ENCODE measurements at regions not wholly inside any gene's neighbourhood (a gene's known extent, or its start where the extent isn't known, plus 50 kb on each side); places are given as distances from the start of the nearest gene placed in this dataset. TPM values are rescaled to one million over a fixed set of nuclear protein-coding genes. Genes with fewer than 3 reads are reported as not detected.

DNA sequence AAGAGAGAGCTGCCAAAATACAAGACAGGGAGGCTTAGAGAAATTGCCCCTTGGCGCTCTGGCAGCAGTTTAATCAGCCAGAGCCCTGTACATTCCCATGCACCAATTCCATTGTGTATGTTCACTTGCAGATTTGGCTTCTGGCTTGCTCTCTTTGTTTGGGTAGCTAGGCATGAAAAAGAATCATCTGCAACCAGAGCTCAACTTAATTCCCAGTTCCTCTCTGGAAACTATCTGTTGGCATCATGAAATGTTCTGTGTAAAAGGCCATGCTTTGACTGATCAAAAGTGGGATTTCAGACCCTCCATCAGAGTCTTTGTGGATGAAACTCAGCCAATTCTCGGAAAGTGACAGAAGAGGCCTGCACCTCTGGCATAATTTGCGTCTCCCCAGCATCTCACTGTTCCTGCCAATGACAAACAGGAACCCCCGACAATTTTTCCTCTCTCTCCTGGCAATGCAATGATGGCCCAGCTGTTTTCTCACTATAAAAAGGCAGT is 53.8 kb upstream of the RAD23B start:
- WGBS, 2 experiments (ENCODE audit: extremely low coverage in 2 of 2, insufficient read length in 1 of 2): 14% methylated on average over 2 of the region's 4 CpGs; no CpG with 5 or more reads in 1 of the 2 experiments

More for the DNA sequence above, 53.8 kb upstream of the RAD23B start:
- Histone ChIP-seq H3K4ac (ENCODE audit: low read depth, low read length) (no peak overlapping the region), H3K9ac (ENCODE audit: low read depth, low read length) (no peak overlapping the region), H4K5ac (ENCODE audit: low read depth, low read length) (no peak overlapping the region), H2AK5ac (ENCODE audit: low read depth, low read length) (no peak overlapping the region), H2BK15ac (ENCODE audit: low read depth, low read length) (no peak overlapping the region), H3K27me3 (ENCODE audit: control insufficient read depth, insufficient read depth, low read length) (peaks cover 9% of the 10 kb centered on the region), H3K4me2 (ENCODE audit: low read depth, low read length) (no peak overlapping the region), H4K91ac (ENCODE audit: insufficient read depth, low read depth, low read length) (no peak overlapping the region), H3K14ac (replicated peaks; ENCODE audit: low read depth, low read length) (no peak overlapping the region), H3K36me3 (ENCODE audit: control insufficient read depth, insufficient read depth, low read length) (no peaks in the 10 kb centered on the region), H2AK9ac (replicated peaks; ENCODE audit: low read depth, low read length, poor library complexity) (no peak overlapping the region), H3K4me3 (ENCODE audit: insufficient read depth, low read depth, low read length) (no peak overlapping the region), H3K18ac (ENCODE audit: low read depth, low read length) (no peak overlapping the region), H4K8ac (ENCODE audit: low read depth in 2 of 2, low read length in 2 of 2) (no peak overlapping the region), H3K9me3 (ENCODE audit: control insufficient read depth, insufficient read depth, low read length) (no peaks in the 10 kb centered on the region; the same call in 1 of the 2 replicates), H3K79me1 (ENCODE audit: low read depth in 1 of 2, low read length in 2 of 2) (no peaks in the 10 kb centered on the region), H2BK5ac (ENCODE audit: low read depth, low read length, poor library complexity, severe bottlenecking) (no peak overlapping the region), H2BK120ac (ENCODE audit: low read depth, low read length) (no peak overlapping the region), H3K23ac (ENCODE audit: low read depth, low read length) (no peak overlapping the region), H3K4me1 (ENCODE audit: control insufficient read depth, insufficient read depth, low read length) (peaks cover 4% of the 10 kb centered on the region), H2AFZ (replicated peaks; ENCODE audit: low read length, poor library complexity) (no peak overlapping the region), H3K9me1 (ENCODE audit: insufficient read depth, low read length) (no peaks in the 10 kb centered on the region), H3K56ac (ENCODE audit: extremely low read depth, insufficient read depth, low read length) (no peak overlapping the region), H2BK20ac (ENCODE audit: low read depth, low read length) (no peak overlapping the region), H4K20me1 (ENCODE audit: insufficient read depth, low read length) (no peaks in the 10 kb centered on the region), H3K27ac (ENCODE audit: insufficient read depth, low read length) (no peak overlapping the region)
- no TSS peak for BruUV-seq (replicated peaks)
- in situ Hi-C loops (cut with MboI; ENCODE audit: low sequenced_read_pairs) (no loop called here), dilution Hi-C loops (cut with HindIII; ENCODE audit: low sequenced_read_pairs, unreplicated experiment) (no loop called here), intact Hi-C loops (cut with micrococcal nuclease) (no loop called here)
- no peak for TF ChIP-seq NFE2L2 (IDR thresholded peaks at IDR 0.05; ENCODE audit: low read depth, low read length)
- TF ChIP-seq, protein P1, sequence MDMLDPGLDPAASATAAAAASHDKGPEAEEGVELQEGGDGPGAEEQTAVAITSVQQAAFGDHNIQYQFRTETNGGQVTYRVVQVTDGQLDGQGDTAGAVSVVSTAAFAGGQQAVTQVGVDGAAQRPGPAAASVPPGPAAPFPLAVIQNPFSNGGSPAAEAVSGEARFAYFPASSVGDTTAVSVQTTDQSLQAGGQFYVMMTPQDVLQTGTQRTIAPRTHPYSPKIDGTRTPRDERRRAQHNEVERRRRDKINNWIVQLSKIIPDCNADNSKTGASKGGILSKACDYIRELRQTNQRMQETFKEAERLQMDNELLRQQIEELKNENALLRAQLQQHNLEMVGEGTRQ (IDR thresholded peaks at IDR 0.05; ENCODE audit: low read depth, low read length): no peak
- TF ChIP-seq RAD21 (IDR thresholded peaks at IDR 0.05; ENCODE audit: low read length): no peak
- TF ChIP-seq POLR2A (IDR thresholded peaks at IDR 0.05; ENCODE audit: low read depth, low read length): no peak
- peak; percentile 8 for DNase-seq
- POLR2A ChIA-PET (ENCODE audit: unreplicated experiment): no interaction called here
- CTCF ChIA-PET: interaction anchor here (1.2 kb wide), 1 partner anchor 10 kb away, joined by 6 read pairs; no protein-coding TSS in a partner anchor
- peak; percentile 27; the same call in 1 of the 2 replicates for ATAC-seq (ENCODE audit: low read depth)

Small RNA genes in the stretch of these regions (microRNA-seq; reads per million reads assigned to microRNA genes)
- gene AL807761.1 (ENCODE audit: insufficient read depth, insufficient read length): not detected

Small RNA genes in the stretch of these regions (small RNA-seq; reads per million reads assigned to genes)
- 0 reads per million in 5 experiments for gene AL807761.1
